B cell (primary cell): ENCODE measurements at regions not wholly inside any gene's neighbourhood (a gene's known extent, or its start where the extent isn't known, plus 50 kb on each side); places are given as distances from the start of the nearest gene placed in this dataset.

Source experiments
- ATAC-seq: fragments of 200-7000 bp; cut with Tn5 transposase; one replicate; pipeline ENCODE4 v1.10.0; 2021; ENCODE audit warnings: low read depth, mild to moderate bottlenecking, moderate number of reproducible peaks, moderate library complexity
- CTCF ChIA-PET: fragments of 350-600 bp; sonication (Branson Sonifier 250); formaldehyde crosslinking; loops from one replicate; lab custom pipeline; 2021; ENCODE audit warnings: antibody characterized with exemption, inconsistent platforms; lab: Charles Lee
- POLR2A ChIA-PET: fragments of 350-600 bp; sonication (Branson Sonifier 250); formaldehyde crosslinking; loops from one replicate; lab custom pipeline; 2021; ENCODE audit warnings: antibody characterized with exemption; lab: Charles Lee
- DNase-seq: peaks from one replicate; pipeline ENCODE4 v3.0.0; 2013
- H2AFZ ChIP-seq: 2 replicates; pipeline ENCODE4 v1.6.1; 2012; ENCODE audit warnings: mild to moderate bottlenecking, low read depth, low read length; ENCODE audit not compliant: insufficient read depth, poor library complexity, severe bottlenecking
- H3K27ac ChIP-seq, 2 donors: 1 replicate in 1 of 2; 2 replicates in 1 of 2; pipeline ENCODE4 v1.5.1; 2012 to 2013; ENCODE audit warnings: low read length in 2 of 2, mild to moderate bottlenecking in 2 of 2, moderate library complexity in 1 of 2
- H3K27me3 ChIP-seq, 4 experiments: fragments of 200-600 bp in 1 of 4; sonication (generic) in 1 of 4; replicated peaks in 1 of 4; 1 replicate in 2 of 4; 2 replicates in 2 of 4; pipeline versions ENCODE4 v1.6.1 to v1.7.0; 2013 to 2016; ENCODE audit warnings: low read length in 3 of 4, mild to moderate bottlenecking in 2 of 4, mixed read lengths in 1 of 4, moderate library complexity in 1 of 4; ENCODE audit not compliant: insufficient read depth in 4 of 4, control insufficient read depth in 3 of 4; ENCODE audit errors: control extremely low read depth in 1 of 4
- H3K36me3 ChIP-seq, 2 experiments: replicated peaks in 1 of 2; 1 replicate in 1 of 2; 2 replicates in 1 of 2; pipeline versions ENCODE4 v1.6.1 to v1.7.1; 2013; ENCODE audit warnings: low read length in 1 of 2; ENCODE audit not compliant: insufficient read depth in 2 of 2, control insufficient read depth in 1 of 2; ENCODE audit errors: control extremely low read depth in 1 of 2, extremely low read depth in 1 of 2
- H3K4me1 ChIP-seq, 2 donors: fragments of 200-600 bp in 1 of 2; sonication (generic) in 1 of 2; 1 replicate in 1 of 2; 2 replicates in 1 of 2; pipeline versions ENCODE4 v1.5.1 to v1.6.1; 2013 to 2017; ENCODE audit warnings: low read length in 2 of 2; ENCODE audit not compliant: control insufficient read depth in 2 of 2, insufficient read depth in 2 of 2
- H3K4me2 ChIP-seq: replicated peaks from 2 replicates; pipeline ENCODE3; 2012; ENCODE audit warnings: mild to moderate bottlenecking, low read depth, low read length; ENCODE audit not compliant: poor library complexity, severe bottlenecking
- H3K4me3 ChIP-seq, 5 experiments: fragments of 200-600 bp in 1 of 5; sonication (generic) in 1 of 5; 1 replicate in 3 of 5; 2 replicates in 2 of 5; pipeline versions ENCODE4 v1.5.1 to v1.7.0; 2011 to 2016; ENCODE audit warnings: low read length in 4 of 5, mild to moderate bottlenecking in 4 of 5, low read depth in 2 of 5, control low read depth in 1 of 5, moderate library complexity in 1 of 5; ENCODE audit not compliant: insufficient read depth in 1 of 5; ENCODE audit errors: control extremely low read depth in 1 of 5, extremely low read depth in 1 of 5
- H3K79me2 ChIP-seq: fragments of 200-600 bp; sonication (generic); one replicate; pipeline ENCODE4 v1.6.0; 2016; ENCODE audit warnings: low read length; ENCODE audit not compliant: control insufficient read depth, insufficient read depth
- H3K9ac ChIP-seq: fragments of 200-600 bp; sonication (generic); 2 replicates; pipeline ENCODE4 v1.6.1; 2017; ENCODE audit warnings: mild to moderate bottlenecking, low read length, moderate library complexity
- H3K9me3 ChIP-seq, 3 donors: one replicate each; pipeline versions ENCODE4 v1.6.1 to v1.7.1; 2013; ENCODE audit warnings: low read length in 2 of 3; ENCODE audit not compliant: control insufficient read depth in 2 of 3, insufficient read depth in 1 of 3; ENCODE audit errors: control extremely low read depth in 1 of 3
- H4K20me1 ChIP-seq: 2 replicates; pipeline ENCODE4 v1.6.0; 2012; ENCODE audit warnings: mild to moderate bottlenecking, low read length; ENCODE audit not compliant: insufficient read depth, control insufficient read depth, poor library complexity, severe bottlenecking
- H3K27ac Mint-ChIP-seq: one replicate; pipeline ENCODE4 v1.8.0; 2021; ENCODE audit warnings: mixed read lengths
- H3K27me3 Mint-ChIP-seq: one replicate; pipeline ENCODE4 v1.8.0; 2021; ENCODE audit warnings: mixed read lengths
- H3K4me1 Mint-ChIP-seq: one replicate; pipeline ENCODE4 v1.8.0; 2021; ENCODE audit warnings: mixed read lengths
- H3K4me3 Mint-ChIP-seq: one replicate; pipeline ENCODE4 v1.8.0; 2021; ENCODE audit warnings: mixed read lengths
- H3K9me3 Mint-ChIP-seq: one replicate; pipeline ENCODE4 v1.8.0; 2022; ENCODE audit warnings: mixed read lengths; ENCODE audit not compliant: insufficient read depth
- CTCF ChIP-seq: fragments of 200-600 bp; IDR thresholded peaks from one replicate; pipeline ENCODE4 v1.8.0; 2022; ENCODE audit warnings: antibody characterized with exemption, mild to moderate bottlenecking
- EZH2 ChIP-seq: IDR thresholded peaks from 2 replicates; pipeline ENCODE4 v1.6.1; 2012; ENCODE audit warnings: borderline replicate concordance, low read depth, mild to moderate bottlenecking, moderate library complexity, low read length; ENCODE audit not compliant: insufficient read depth, poor library complexity, severe bottlenecking
- WGBS: methylation state at CpG from one replicate; pipeline ENCODE4 v1.1.5; 2013; ENCODE audit warnings: missing lambda C conversion rate; ENCODE audit not compliant: insufficient coverage; 5-methylcytosine and 5-hydroxymethylcytosine counted together
- intact Hi-C: fragments of 100-400 bp; cut with micrococcal nuclease; formaldehyde crosslinking; loops from one replicate; pipeline ENCODE4 v1.10.0; 2022

GRCh38 chr12:90331821-90332220 is 623.2 kb downstream of the CCER1 start:
- Histone ChIP-seq H3K9ac (no peak overlapping the region), H3K9me3 (no peaks in the 10 kb centered on the region), H4K20me1 (no peaks in the 10 kb centered on the region), H3K36me3 (no peaks in the 10 kb centered on the region), H3K4me1 (no peaks in the 10 kb centered on the region), H3K4me3 (no peak overlapping the region), H3K79me2 (no peaks in the 10 kb centered on the region), H3K27me3 (no peaks in the 10 kb centered on the region), H2AFZ (no peak overlapping the region), H3K27ac (no peak overlapping the region), H3K4me2 (no peak overlapping the region)
- ATAC-seq = no peak
- intact Hi-C loops = loop anchor here (10.0 kb wide), 1 partner anchor 787 kb away; no protein-coding TSS in a partner anchor
- TF ChIP-seq EZH2 (no peak), CTCF (no peak)
- ChIA-PET POLR2A (no interaction called here), CTCF (no interaction called here)
- DNase-seq = no peak
- no peak overlapping the region for H3K27ac Mint-ChIP-seq
- no peaks in the 10 kb centered on the region for H3K9me3 Mint-ChIP-seq
- WGBS = no CpG with 5 or more reads among the region's 1 CpG
- no peak overlapping the region for H3K4me3 Mint-ChIP-seq
- H3K27me3 Mint-ChIP-seq = no peaks in the 10 kb centered on the region
- no peaks in the 10 kb centered on the region for H3K4me1 Mint-ChIP-seq

- WGBS = no CpG with 5 or more reads among the region's 3 CpGs
- Histone ChIP-seq H3K27me3 (no peaks in the 10 kb centered on the region), H3K9me3 (no peaks in the 10 kb centered on the region), H3K4me3 (no peak overlapping the region), H3K36me3 (no peaks in the 10 kb centered on the region), H4K20me1 (no peaks in the 10 kb centered on the region), H3K4me2 (no peak overlapping the region), H3K27ac (no peak overlapping the region), H3K79me2 (no peaks in the 10 kb centered on the region), H3K4me1 (no peaks in the 10 kb centered on the region), H3K9ac (no peak overlapping the region), H2AFZ (no peak overlapping the region)
- Mint-ChIP-seq H3K4me3 (no peak overlapping the region), H3K4me1 (no peaks in the 10 kb centered on the region), H3K9me3 (no peaks in the 10 kb centered on the region), H3K27ac (no peak overlapping the region), H3K27me3 (no peaks in the 10 kb centered on the region)
- TF ChIP-seq CTCF (no peak), EZH2 (no peak)
- ChIA-PET POLR2A (no interaction called here), CTCF (no interaction called here)
- ATAC-seq (no peak), DNase-seq (no peak)
- intact Hi-C loops = loop anchor here (10.0 kb wide), 1 partner anchor 786 kb away; no protein-coding TSS in a partner anchor
Observed at GRCh38 chr12:90331262-90331661, 622.6 kb upstream of the ATP2B1 start.
